ENCODE measurements at regions not wholly inside any gene's neighbourhood (a gene's known extent, or its start where the extent isn't known, plus 50 kb on each side); places are given as distances from the start of the nearest gene placed in this dataset.
"Not testable (repeated sequence)": the region's sequence is repeated elsewhere in the genome, so short reads cannot be mapped to it uniquely, and the experiment has no call there.

DNA sequence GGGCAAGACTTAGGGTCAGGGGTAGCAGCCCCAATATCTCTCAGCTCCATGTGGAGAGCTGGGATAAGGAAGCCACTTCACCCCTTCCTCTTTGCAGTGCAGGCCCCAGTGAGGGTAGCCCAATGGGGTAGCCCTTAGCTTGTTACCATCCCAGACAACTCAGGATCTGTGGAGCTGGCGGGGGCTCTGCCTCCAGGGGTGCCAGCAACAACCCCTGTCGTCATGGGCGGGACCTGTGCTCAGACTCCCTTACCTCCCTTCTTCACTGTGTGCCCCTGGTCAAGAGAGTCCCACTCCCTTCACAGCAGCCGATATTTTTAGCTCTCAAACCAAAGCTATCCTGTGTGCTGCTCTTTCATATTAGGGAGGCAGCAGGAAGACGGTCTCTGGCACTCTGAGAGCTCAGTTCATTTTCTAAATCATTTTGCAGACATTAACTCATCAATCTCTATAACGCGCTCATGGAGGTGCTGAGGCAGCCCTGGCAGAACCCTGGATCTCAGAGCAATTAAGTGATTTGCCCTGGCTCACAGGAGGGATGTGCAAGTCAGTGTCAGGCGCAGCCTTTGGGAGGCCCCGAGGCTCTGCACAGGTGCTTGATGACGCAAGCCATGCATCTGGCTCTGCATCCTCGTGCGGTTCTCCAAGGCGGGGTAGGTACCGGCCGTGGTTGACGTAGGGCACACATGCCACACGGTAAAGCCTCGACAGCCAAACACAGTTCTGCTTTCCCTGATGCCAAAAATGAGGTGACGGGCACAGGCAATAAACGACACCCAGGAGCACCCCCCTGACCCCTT, 357.6 kb downstream of the SHANK2 start:
- FAIRE-seq = no peak
- no peak for DNase-seq (ENCODE audit: insufficient read length, low spot score)

DNA sequence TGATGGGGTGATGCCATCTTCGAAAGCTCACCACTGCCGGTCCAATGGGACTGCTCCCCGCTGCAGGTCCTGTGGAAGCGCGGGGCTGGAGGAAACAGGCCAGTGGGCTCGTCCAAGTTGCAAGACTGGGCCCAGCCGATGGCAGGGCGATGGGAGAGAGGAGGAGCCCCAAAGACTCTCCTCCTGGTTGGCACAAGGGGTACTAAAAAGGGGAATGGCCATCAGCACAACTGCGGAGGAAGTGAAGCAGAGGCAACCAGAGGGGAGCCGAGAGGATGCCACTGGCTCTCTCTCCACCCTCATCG, 357.1 kb downstream of the SHANK2 start:
- no peak for DNase-seq (ENCODE audit: insufficient read length, low spot score)
- no peak for FAIRE-seq

GRCh38 chr11:70897429-70897828, 354.9 kb downstream of the SHANK2 start:
- FAIRE-seq (no peak), DNase-seq (ENCODE audit: insufficient read length, low spot score) (no peak)

DNA sequence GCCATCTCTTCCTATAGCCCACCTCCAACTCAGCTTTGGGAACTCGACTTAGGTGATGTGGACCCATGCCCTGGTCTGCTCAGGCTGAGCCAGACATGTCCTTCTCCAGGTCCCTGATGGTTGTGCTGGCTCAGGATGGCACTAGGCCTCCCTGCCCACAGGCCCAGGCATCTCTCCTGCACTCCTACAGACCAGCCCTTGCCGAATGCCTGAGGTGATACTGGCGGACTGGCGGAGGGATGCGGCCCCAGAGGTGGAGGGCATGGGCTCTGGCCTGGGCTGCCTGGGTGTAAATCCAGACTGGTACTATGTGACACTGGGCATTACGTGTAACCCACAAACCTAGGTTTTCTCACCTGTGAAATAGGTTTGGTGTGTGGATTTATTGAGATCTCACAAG, 352.8 kb downstream of the SHANK2 start:
- no peak for DNase-seq (ENCODE audit: insufficient read length, low spot score)

GRCh38 chr11:70900540-70900939, 351.8 kb downstream of the SHANK2 start:
- FAIRE-seq (no peak), DNase-seq (ENCODE audit: insufficient read length, low spot score) (no peak)

More for the DNA sequence above, 352.8 kb downstream of the SHANK2 start:
- no peak for FAIRE-seq

- no peak for DNase-seq (ENCODE audit: insufficient read length, low spot score)
- no peak for FAIRE-seq
Measured at GRCh38 chr11:70901951-70902521, 350.3 kb downstream of the SHANK2 start.

DNA sequence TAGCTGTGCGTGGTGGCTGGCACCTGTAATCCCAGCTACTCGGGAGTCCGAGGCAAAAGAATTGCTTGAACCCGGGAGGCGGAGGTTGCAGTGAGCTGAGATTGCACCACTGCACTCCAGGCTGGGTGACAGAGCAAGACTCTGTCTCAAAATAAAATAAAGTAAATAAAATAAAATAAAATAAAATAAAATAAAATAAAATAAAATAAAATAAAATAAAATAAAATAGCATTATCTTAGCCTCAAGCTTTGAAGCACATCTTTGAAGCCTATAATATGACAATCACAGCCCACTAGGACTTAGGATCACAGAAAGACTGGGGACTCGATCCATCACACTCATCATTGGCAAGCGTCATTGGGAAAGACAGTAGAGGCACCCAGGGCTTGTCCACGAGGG, 349.1 kb downstream of the SHANK2 start:
- not testable (repeated sequence) for DNase-seq (ENCODE audit: insufficient read length, low spot score); FAIRE-seq

- no peak for DNase-seq (ENCODE audit: insufficient read length, low spot score)
- FAIRE-seq = no peak
Measured at GRCh38 chr11:70906101-70906500, 346.3 kb downstream of the SHANK2 start.

DNA sequence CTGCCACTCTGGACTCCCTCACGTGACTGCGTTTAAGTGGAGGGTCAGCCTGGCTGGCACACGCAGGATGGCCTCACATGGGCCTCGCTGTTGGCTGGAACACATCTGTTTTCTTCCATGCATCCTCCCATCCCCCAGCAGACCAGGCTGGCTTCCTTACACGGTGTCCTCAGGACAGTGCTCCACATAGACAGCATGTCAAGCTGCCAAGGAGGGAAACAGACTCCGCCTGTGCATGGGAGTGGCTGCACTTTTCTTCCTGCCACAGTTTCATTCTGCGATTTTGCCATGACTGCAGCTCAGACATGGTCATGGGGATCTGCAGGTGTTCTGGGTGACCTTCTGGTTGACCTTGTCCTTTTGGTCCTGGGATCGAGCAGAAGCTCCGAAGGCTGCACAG, 344.2 kb downstream of the SHANK2 start:
- FAIRE-seq (peak; percentile 54), DNase-seq (ENCODE audit: insufficient read length, low spot score) (no peak)

DNA sequence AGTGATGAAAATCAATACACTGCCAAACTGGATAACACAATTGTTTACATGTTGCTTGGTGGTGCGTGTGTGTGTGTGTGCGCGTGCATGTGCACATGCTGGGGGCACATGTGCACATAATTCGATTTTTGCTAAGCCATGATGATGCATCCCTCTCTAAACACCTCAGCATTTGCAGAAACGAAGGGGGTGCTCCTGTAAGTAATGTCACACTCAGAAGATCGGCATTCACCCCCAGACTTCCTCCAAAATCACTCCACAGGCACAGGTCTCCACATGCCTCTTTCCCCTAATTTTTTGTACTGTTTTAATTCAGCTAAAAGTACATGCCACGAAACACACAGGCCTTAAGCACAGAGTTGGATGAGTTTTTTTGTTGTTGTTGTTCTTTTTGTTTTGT, 341.5 kb downstream of the SHANK2 start:
- no peak for DNase-seq (ENCODE audit: insufficient read length, low spot score)
- no peak for FAIRE-seq

DNA sequence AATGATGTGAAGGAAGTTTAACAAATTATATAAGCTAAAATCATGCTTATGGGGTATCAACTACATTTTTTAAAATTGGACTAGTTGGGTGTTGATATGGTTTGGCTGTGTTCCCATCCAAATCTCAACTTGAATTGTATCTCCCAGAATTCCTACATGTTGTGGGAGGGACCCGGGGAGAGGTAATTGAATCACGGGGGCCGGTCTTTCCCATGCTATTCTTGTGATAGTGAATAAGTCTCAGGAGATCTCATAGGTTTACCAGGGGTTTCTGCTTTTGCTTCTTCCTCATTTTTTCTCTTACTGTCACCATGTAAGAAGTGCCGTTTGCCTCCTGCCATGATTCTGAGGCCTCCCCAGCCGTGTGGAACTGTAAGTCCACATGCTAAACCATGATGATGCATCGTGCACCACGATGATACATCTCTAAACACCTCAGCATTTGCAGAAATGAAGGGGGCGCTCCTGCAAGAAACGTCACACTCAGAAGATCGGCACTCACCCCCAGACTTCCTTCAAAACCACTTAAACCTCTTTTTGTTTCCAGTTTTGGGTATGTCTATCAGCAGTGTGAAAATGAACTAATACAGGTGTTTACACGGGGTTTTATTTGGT, 340.0 kb downstream of the SHANK2 start:
- DNase-seq (ENCODE audit: insufficient read length, low spot score) (no peak), FAIRE-seq (no peak)

GRCh38 chr11:70913715-70914231, 338.6 kb downstream of the SHANK2 start:
- DNase-seq (ENCODE audit: insufficient read length, low spot score) = no peak
- no peak for FAIRE-seq

- DNase-seq (ENCODE audit: insufficient read length, low spot score) = no peak
- no peak for FAIRE-seq
Measured at GRCh38 chr11:70914496-70914895, 337.9 kb downstream of the SHANK2 start.

DNA sequence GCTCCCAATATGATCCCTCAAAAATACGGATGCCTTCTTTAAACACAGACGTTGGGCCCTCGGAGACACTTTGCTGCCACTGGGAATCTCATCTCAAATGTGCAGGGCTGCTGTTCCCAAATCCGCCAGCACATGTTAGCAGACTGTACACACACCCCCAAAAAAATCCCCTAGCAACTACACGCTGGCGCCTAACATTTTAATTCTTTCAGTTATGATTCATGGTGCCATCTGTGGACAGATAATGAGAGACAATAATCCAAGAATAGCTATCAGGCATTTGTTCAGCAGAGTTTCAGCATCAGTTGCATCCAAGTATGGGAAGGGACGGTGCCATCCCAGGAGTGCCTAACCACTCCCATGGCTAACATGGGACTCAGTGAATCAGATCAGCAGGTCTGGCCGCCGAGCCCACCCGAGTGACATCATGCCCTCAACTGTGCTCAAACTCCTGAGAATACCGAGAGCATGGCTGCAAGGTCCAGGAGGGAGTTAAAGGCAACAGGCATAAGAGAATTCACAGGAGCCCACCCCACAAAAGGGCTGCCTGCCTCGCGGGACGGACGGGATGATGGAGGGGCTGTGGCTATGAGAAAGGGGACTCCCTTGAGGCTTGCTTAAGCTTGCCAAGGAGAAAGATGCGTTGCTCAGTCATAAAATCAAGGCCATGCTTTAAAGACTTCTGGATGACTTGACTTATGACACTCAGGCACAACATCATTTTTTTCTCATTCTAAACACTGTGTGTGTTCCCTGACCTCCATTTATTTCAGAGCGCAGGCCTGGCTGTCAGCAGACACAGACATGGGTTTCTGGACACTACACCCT, 337.0 kb downstream of the SHANK2 start:
- no peak for DNase-seq (ENCODE audit: insufficient read length, low spot score)
- FAIRE-seq = peak; percentile 28

- FAIRE-seq = no peak
- DNase-seq (ENCODE audit: insufficient read length, low spot score) = no peak
Measured at GRCh38 chr11:70916351-70916750, 336.0 kb downstream of the SHANK2 start.

DNA sequence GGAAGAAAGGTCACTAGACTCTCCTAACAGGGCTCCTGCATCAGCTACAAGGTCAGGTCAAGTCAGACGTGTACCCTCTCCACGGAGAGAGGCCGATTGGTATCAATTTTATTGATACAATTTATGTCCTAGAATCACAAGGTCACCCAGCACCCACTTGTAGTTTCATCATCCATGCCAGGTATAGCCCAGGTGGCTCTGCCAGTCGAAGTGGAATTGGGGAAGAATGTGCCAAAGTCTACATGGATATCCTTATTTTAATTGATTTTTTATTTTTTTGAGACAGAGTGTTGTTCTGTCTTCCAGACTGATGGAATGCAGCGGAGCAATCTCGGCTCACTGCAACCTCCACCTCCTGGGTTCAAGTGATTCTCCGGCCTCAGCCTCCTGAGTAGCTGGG, 334.1 kb downstream of the SHANK2 start:
- FAIRE-seq (no peak), DNase-seq (ENCODE audit: insufficient read length, low spot score) (no peak)

DNA sequence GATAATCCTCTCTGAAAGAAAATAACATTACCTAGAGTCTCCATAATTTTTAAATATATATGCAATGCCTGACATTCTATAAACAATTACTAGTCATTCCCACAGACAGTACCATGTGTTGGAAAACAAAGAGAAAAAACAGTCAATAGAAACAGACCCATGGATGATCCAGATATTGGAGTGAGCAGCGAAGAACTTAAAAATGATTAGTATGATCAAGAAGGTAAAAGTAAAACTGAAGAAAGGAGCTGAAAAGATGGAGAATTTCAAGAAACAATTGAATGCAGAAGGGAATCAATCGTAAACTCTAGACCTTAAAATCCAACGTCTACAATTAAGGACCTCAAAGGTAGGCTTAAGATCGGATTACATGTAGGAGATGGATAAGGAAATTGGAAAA, 330.6 kb downstream of the SHANK2 start:
- FAIRE-seq = no peak
- no peak for DNase-seq (ENCODE audit: insufficient read length, low spot score)

DNA sequence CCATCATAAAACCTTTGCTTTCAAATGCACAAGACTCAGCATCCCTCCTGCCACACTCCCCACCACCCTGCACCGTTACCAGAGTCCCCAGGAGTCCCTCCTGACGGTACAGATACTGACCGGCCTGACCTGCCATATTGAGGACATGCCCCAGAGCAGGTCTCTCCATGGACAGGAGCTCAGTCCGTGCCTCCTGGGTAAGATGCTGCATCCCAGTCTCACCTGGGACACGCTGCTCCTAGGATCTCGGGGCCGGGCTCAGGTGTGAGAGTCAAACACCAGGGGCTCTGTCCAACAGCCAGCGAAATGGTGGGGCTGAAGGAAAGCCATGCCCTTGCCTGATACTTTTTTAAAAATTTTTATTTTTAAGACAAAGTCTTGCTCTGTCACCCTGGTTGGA, 328.3 kb downstream of the SHANK2 start:
- FAIRE-seq (no peak), DNase-seq (ENCODE audit: insufficient read length, low spot score) (no peak)

DNA sequence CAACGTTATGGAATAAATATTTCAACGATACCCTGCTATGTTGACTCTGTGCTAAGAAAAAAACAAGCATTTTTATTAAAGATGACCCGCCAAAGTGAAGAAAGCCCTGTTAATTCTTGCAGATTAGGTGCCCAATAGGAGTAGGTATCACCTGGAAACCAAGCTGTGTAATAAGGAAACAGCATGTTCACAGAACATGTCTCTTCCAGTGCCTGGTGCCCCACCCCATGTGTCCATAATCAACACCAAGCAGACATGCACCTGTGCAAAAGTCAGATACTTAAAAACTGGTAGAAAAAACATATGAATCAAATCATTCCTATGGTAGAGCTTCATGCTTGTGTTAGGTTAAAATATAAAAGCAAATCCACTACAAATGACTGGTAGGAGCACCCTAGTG, 327.1 kb downstream of the SHANK2 start:
- FAIRE-seq (no peak), DNase-seq (ENCODE audit: insufficient read length, low spot score) (no peak)

DNA sequence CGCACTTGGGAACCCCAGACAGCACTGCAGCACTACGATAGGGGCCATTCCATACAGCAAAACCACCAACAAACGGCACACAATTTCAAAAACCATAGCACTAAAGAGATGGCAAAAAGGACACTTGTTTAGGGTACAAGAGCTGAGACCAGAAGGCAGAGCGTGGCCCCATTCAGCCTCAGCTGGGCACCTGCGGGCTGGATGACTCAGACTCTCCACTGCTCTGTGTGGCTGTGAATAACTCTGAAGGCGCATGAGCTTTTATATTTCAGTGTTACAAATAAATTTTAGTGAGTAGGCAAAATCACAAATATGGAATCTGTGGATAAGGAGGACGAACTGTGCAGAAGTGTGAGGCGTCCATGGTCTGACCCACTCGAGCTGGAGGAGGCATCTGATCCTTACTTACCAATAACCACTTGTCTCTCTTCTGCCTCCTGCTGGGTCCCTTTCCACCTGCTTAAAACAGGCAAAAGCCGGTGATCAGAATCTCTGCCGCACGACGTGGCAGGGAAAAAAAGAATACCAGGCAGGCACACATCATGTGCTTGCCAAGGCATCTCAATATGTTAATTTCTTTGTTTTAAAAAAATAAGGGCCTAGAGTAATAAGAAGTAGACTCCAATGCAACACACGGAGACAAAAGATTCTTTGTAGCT, 325.7 kb downstream of the SHANK2 start:
- DNase-seq (ENCODE audit: insufficient read length, low spot score) (no peak), FAIRE-seq (no peak)
